GM12878 (cell line): ENCODE measurements at regions not wholly inside any gene's neighbourhood (a gene's known extent, or its start where the extent isn't known, plus 50 kb on each side); places are given as distances from the start of the nearest gene placed in this dataset.

ENCODE experiments used
- ATAC-seq: fragments of 200-7000 bp; cut with Tn5 transposase; 3 replicates; pipeline ENCODE4 v1.9.1; 2020; ENCODE audit warnings: mild to moderate bottlenecking, moderate library complexity
- BruUV-seq: library from RNA; stranded (reverse); fragments of 400-500 nt; replicated peaks from 2 replicates; lab custom pipeline; 2021; lab: Mats Ljungman, UMichigan
- CTCF ChIA-PET: fragments of 300-600 bp; sonication (Branson Sonifier 250); formaldehyde crosslinking; extraction: SDS; loops from one replicate; lab custom pipeline; 2021; ENCODE audit warnings: inconsistent platforms; lab: Yijun Ruan, JAX
- POLR2A ChIA-PET: fragments of 350-600 bp; formaldehyde crosslinking; extraction: SDS; loops from one replicate; lab custom pipeline; 2021; ENCODE audit warnings: inconsistent platforms; lab: Charles Lee
- RAD21 ChIA-PET: fragments of 300-600 bp; sonication (Branson Sonifier 250); formaldehyde crosslinking; loops from one replicate; lab custom pipeline; 2023; ENCODE audit warnings: antibody characterized with exemption; ENCODE audit not compliant: unreplicated experiment; lab: Charles Lee
- SMC1A ChIA-PET: fragments of 300-600 bp; sonication (Branson Sonifier 250); formaldehyde crosslinking; loops from one replicate; lab custom pipeline; 2023; ENCODE audit not compliant: unreplicated experiment, uncharacterized antibody; lab: Charles Lee
- DNase-seq: peaks from one replicate; pipeline ENCODE4 v3.0.0-alpha.2; 2011; ENCODE audit warnings: low read depth, low spot score
- FAIRE-seq: peaks from 3 replicates; lab custom pipeline; 2011; peaks lifted over from hg19 to GRCh38; lab: Jason Lieb, UNC
- H2AFZ ChIP-seq: 2 replicates; pipeline ENCODE4 v1.6.0; 2011; ENCODE audit warnings: low read depth, low read length, control low read depth; ENCODE audit not compliant: control insufficient read depth
- H3K27ac ChIP-seq: 2 replicates; pipeline ENCODE4 v1.5.1; 2011; ENCODE audit warnings: control low read depth; ENCODE audit not compliant: control insufficient read depth, insufficient read depth
- H3K27me3 ChIP-seq, 2 experiments: replicated peaks in 1 of 2; 2 replicates each; pipeline versions ENCODE4 v1.6.0 to v1.6.1; 2011; ENCODE audit warnings: low read length in 1 of 2; ENCODE audit not compliant: control insufficient read depth in 2 of 2, insufficient read depth in 2 of 2
- H3K36me3 ChIP-seq, 2 experiments: 2 replicates each; pipeline ENCODE4 v1.5.1; 2011; ENCODE audit warnings: low read length in 1 of 2; ENCODE audit not compliant: control insufficient read depth in 2 of 2, insufficient read depth in 2 of 2
- H3K4me1 ChIP-seq: 2 replicates; pipeline ENCODE4 v1.6.1; 2011; ENCODE audit warnings: mild to moderate bottlenecking, low read length, moderate library complexity, mixed read lengths; ENCODE audit not compliant: control insufficient read depth, insufficient read depth
- H3K4me2 ChIP-seq: 2 replicates; pipeline ENCODE4 v1.6.0; 2011; ENCODE audit warnings: control low read depth; ENCODE audit not compliant: control insufficient read depth, insufficient read depth
- H3K4me3 ChIP-seq: fragments of 200-600 bp; sonication (generic); 2 replicates; pipeline ENCODE4 v1.5.1; 2016
- H3K79me2 ChIP-seq: 2 replicates; pipeline ENCODE4 v1.6.0; 2011; ENCODE audit warnings: low read length; ENCODE audit not compliant: control insufficient read depth, insufficient read depth
- H3K9ac ChIP-seq: 2 replicates; pipeline ENCODE4 v1.8.0; 2011; ENCODE audit warnings: low read length, control low read depth, mixed read lengths; ENCODE audit not compliant: control insufficient read depth, insufficient read depth
- H3K9me3 ChIP-seq: replicated peaks from 3 replicates; pipeline ENCODE4 v1.5.1; 2011; ENCODE audit warnings: mild to moderate bottlenecking, low read length; ENCODE audit not compliant: control insufficient read depth, insufficient read depth
- H4K20me1 ChIP-seq: 2 replicates; pipeline ENCODE4 v1.6.0; 2011; ENCODE audit not compliant: control insufficient read depth, insufficient read depth
- ATF7 ChIP-seq: fragments of 450-650 bp; IDR thresholded peaks from 2 replicates; pipeline ENCODE4 v1.6.1; 2016; ENCODE audit warnings: low read depth, mild to moderate bottlenecking
- BACH1 ChIP-seq: fragments of 450-650 bp; IDR thresholded peaks from 2 replicates; pipeline ENCODE4 v1.6.1; 2017; ENCODE audit warnings: mild to moderate bottlenecking, borderline replicate concordance
- BRCA1 ChIP-seq: IDR thresholded peaks from 2 replicates; pipeline ENCODE4 v1.6.1; 2011; ENCODE audit warnings: low read depth, low read length, improper control_type of control experiment
- EP300 ChIP-seq, 2 experiments: fragments of 150-350 bp in 1 of 2; IDR thresholded peaks; 2 replicates each; pipeline ENCODE4 v1.6.1; 2011 to 2012; ENCODE audit warnings: low read depth in 2 of 2, low read length in 2 of 2, borderline replicate concordance in 1 of 2, improper control_type of control experiment in 1 of 2, inconsistent platforms in 1 of 2; ENCODE audit not compliant: control insufficient read depth in 1 of 2
- NR2F1 ChIP-seq: fragments of 450-650 bp; conservative IDR thresholded peaks from 2 replicates; pipeline ENCODE4 v1.6.1; 2017; ENCODE audit warnings: mild to moderate bottlenecking
- POLR2A ChIP-seq: IDR thresholded peaks from 2 replicates; pipeline ENCODE4 v1.6.1; 2011; ENCODE audit warnings: low read depth, mild to moderate bottlenecking, low read length
- ZBTB33 ChIP-seq: fragments of 450-650 bp; IDR thresholded peaks from 2 replicates; pipeline ENCODE4 v1.6.1; 2017; ENCODE audit warnings: mild to moderate bottlenecking
- ZNF217 ChIP-seq: fragments of 450-650 bp; IDR thresholded peaks from 2 replicates; pipeline ENCODE4 v1.6.1; 2017; ENCODE audit warnings: antibody characterized with exemption, mild to moderate bottlenecking
- ZNF274 ChIP-seq: IDR thresholded peaks from one replicate; pipeline ENCODE4 v1.8.0; 2011; ENCODE audit not compliant: insufficient read length, insufficient read depth
- ZZZ3 ChIP-seq: IDR thresholded peaks from 2 replicates; pipeline ENCODE4 v1.6.1; 2011; ENCODE audit warnings: low read depth; ENCODE audit not compliant: control insufficient read depth, insufficient read length
- WGBS: methylation state at CpG from one replicate; pipeline ENCODE4 v1.1.6; 2016; ENCODE audit warnings: low lambda C conversion rate; ENCODE audit not compliant: insufficient replicate concordance, insufficient coverage; ENCODE audit errors: missing lambda C conversion rate; 5-methylcytosine and 5-hydroxymethylcytosine counted together
- in situ Hi-C: fragments of 300-500 bp; cut with MboI; formaldehyde crosslinking; loops from 9 replicates; pipeline ENCODE4 v1.14.3; 2018; ENCODE audit warnings: mixed read lengths
- intact Hi-C: fragments of 100-400 bp; cut with micrococcal nuclease; formaldehyde crosslinking; loops from one replicate; pipeline ENCODE4 v1.14.2; 2022; ENCODE audit not compliant: unreplicated experiment

GRCh38 chr21:16797966-16798365 is 714.9 kb upstream of the CXADR start:
- no peak overlapping the region for H3K4me3 ChIP-seq
- ChIA-PET SMC1A (no interaction called here), RAD21 (no interaction called here), POLR2A (no interaction called here), CTCF (no interaction called here)
- no peaks in the 10 kb centered on the region for H3K27me3 ChIP-seq
- no peak overlapping the region for H2AFZ ChIP-seq
- intact Hi-C loops (no loop called here), in situ Hi-C loops (no loop called here)
- H3K9me3 ChIP-seq: no peaks in the 10 kb centered on the region
- H3K79me2 ChIP-seq: no peaks in the 10 kb centered on the region
- ATAC-seq: no peak
- H3K27ac ChIP-seq: no peak overlapping the region
- BruUV-seq: no TSS peak
- H3K36me3 ChIP-seq: no peaks in the 10 kb centered on the region
- 0% methylated on average over 2 of the region's 2 CpGs for WGBS
- no peaks in the 10 kb centered on the region for H4K20me1 ChIP-seq
- DNase-seq: no peak
- H3K4me1 ChIP-seq: no peaks in the 10 kb centered on the region
- no peak for FAIRE-seq
- no peak overlapping the region for H3K4me2 ChIP-seq
- no peak overlapping the region for H3K9ac ChIP-seq
- TF ChIP-seq EP300 (IDR thresholded peaks at IDR 0.05; ENCODE audit: borderline replicate concordance in 1 of 2, control insufficient read depth in 1 of 2, low read depth in 2 of 2, low read length in 2 of 2): no peak
- TF ChIP-seq NR2F1: no peak
- TF ChIP-seq ZNF217: no peak
- TF ChIP-seq POLR2A: no peak
- no peak for TF ChIP-seq ZBTB33
- TF ChIP-seq BACH1: no peak
- TF ChIP-seq ZNF274: no peak
- TF ChIP-seq ATF7: no peak
- no peak for TF ChIP-seq BRCA1
- no peak for TF ChIP-seq ZZZ3
